Neural cell (in vitro differentiated cells): ENCODE measurements at regions not wholly inside any gene's neighbourhood (a gene's known extent, or its start where the extent isn't known, plus 50 kb on each side); places are given as distances from the start of the nearest gene placed in this dataset.

Source experiments
- H2AFZ ChIP-seq: fragments of 200-600, 300-800 bp; sonication (generic), shearing (Covaris generic); 2 replicates; pipeline ENCODE4 v1.6.0; 2014; ENCODE audit warnings: low read depth, mild to moderate bottlenecking, antibody characterized with exemption, low read length, moderate library complexity
- H3F3A ChIP-seq: fragments of 200-600 bp; shearing (Covaris generic); 2 replicates; pipeline ENCODE4 v1.6.1; 2016; ENCODE audit warnings: mild to moderate bottlenecking, moderate library complexity, mixed read lengths, antibody characterized with exemption, low read length; ENCODE audit not compliant: insufficient read depth, poor library complexity, severe bottlenecking
- H3K27ac ChIP-seq: fragments of 200-600, 300-800 bp; sonication (generic), shearing (Covaris generic); 2 replicates; pipeline ENCODE4 v1.5.1; 2014; ENCODE audit warnings: mild to moderate bottlenecking, low read length, moderate library complexity
- H3K27me3 ChIP-seq: fragments of 300-800, 200-600 bp; sonication (generic), shearing (Covaris generic); 2 replicates; pipeline ENCODE4 v1.6.0; 2014; ENCODE audit warnings: mild to moderate bottlenecking, low read depth, low read length, moderate library complexity; ENCODE audit not compliant: insufficient read depth
- H3K36me3 ChIP-seq: fragments of 300-800, 200-600 bp; sonication (generic), shearing (Covaris generic); 2 replicates; pipeline ENCODE4 v1.5.1; 2014; ENCODE audit warnings: mild to moderate bottlenecking, antibody characterized with exemption, low read length, moderate library complexity; ENCODE audit not compliant: insufficient read depth
- H3K4me2 ChIP-seq: fragments of 300-800, 200-600 bp; sonication (generic), shearing (Covaris generic); 2 replicates; pipeline ENCODE4 v1.6.0; 2014; ENCODE audit warnings: mild to moderate bottlenecking, low read length
- H3K4me3 ChIP-seq: fragments of 300-800, 200-600 bp; sonication (generic), shearing (Covaris generic); 2 replicates; pipeline ENCODE4 v1.5.1; 2014; ENCODE audit warnings: mild to moderate bottlenecking, low read length, moderate library complexity
- H3K79me2 ChIP-seq: fragments of 200-600 bp; shearing (Covaris generic); replicated peaks from 2 replicates; pipeline ENCODE4 v1.6.0; 2014; ENCODE audit warnings: mild to moderate bottlenecking, low read length, moderate library complexity; ENCODE audit not compliant: insufficient read depth
- H3K9ac ChIP-seq: fragments of 300-800, 200-600 bp; sonication (generic), shearing (Covaris generic); 2 replicates; pipeline ENCODE4 v1.6.1; 2016; ENCODE audit warnings: mild to moderate bottlenecking, low read length, mixed read lengths
- H3K9me2 ChIP-seq: fragments of 200-600 bp; shearing (Covaris generic); 2 replicates; pipeline ENCODE4 v1.6.1; 2016; ENCODE audit warnings: mild to moderate bottlenecking, low read length, mixed read lengths; ENCODE audit not compliant: insufficient read depth
- H3K9me3 ChIP-seq: fragments of 200-600, 300-800 bp; sonication (generic), shearing (Covaris generic); 2 replicates; pipeline ENCODE4 v1.6.1; 2016; ENCODE audit warnings: mild to moderate bottlenecking, mixed run types, low read length, moderate library complexity, mixed read lengths
- H4K20me1 ChIP-seq: fragments of 200-600 bp; shearing (Covaris generic); 2 replicates; pipeline ENCODE4 v1.6.1; 2016; ENCODE audit warnings: mild to moderate bottlenecking, mixed run types; ENCODE audit not compliant: insufficient read depth
- EP300 ChIP-seq: fragments of 450-650 bp; conservative IDR thresholded peaks from 2 replicates; pipeline ENCODE4 v1.6.1; 2014; ENCODE audit warnings: antibody characterized with exemption, mild to moderate bottlenecking, moderate library complexity; ENCODE audit not compliant: poor library complexity, severe bottlenecking
- EZH2 ChIP-seq: fragments of 200-600, 300-800 bp; shearing (Covaris generic), sonication (generic); IDR thresholded peaks from 2 replicates; pipeline ENCODE4 v1.6.1; 2014; ENCODE audit warnings: antibody characterized with exemption, low read length, borderline replicate concordance, mild to moderate bottlenecking; ENCODE audit not compliant: insufficient read depth, poor library complexity, severe bottlenecking
- MXI1 ChIP-seq: fragments of 450-650 bp; conservative IDR thresholded peaks from 2 replicates; pipeline ENCODE4 v1.6.1; 2014; ENCODE audit warnings: antibody characterized with exemption, mild to moderate bottlenecking; ENCODE audit not compliant: poor library complexity, severe bottlenecking
- POLR2AphosphoS5 ChIP-seq: IDR thresholded peaks from 2 replicates; pipeline ENCODE4 v1.6.1; 2012
- RAD21 ChIP-seq: fragments of 450-650 bp; conservative IDR thresholded peaks from 2 replicates; pipeline ENCODE4 v1.6.1; 2014; ENCODE audit warnings: antibody characterized with exemption, mild to moderate bottlenecking, moderate library complexity
- SMC3 ChIP-seq: fragments of 450-650 bp; conservative IDR thresholded peaks from 2 replicates; pipeline ENCODE4 v1.6.1; 2014; ENCODE audit warnings: antibody characterized with exemption, mild to moderate bottlenecking, moderate library complexity; ENCODE audit not compliant: poor library complexity
- TAF1 ChIP-seq: IDR thresholded peaks from 2 replicates; pipeline ENCODE4 v1.6.1; 2012; ENCODE audit warnings: low read depth
- TF ChIP-seq, protein P1 (sequence below): IDR thresholded peaks from 2 replicates; pipeline ENCODE4 v1.6.1; 2012; ENCODE audit warnings: borderline replicate concordance
- TF ChIP-seq, protein P2 (sequence below): fragments of 450-650 bp; IDR thresholded peaks from 2 replicates; pipeline ENCODE4 v1.5.1; 2014; ENCODE audit warnings: antibody characterized with exemption, mild to moderate bottlenecking, moderate library complexity; ENCODE audit not compliant: poor library complexity, severe bottlenecking

DNA sequence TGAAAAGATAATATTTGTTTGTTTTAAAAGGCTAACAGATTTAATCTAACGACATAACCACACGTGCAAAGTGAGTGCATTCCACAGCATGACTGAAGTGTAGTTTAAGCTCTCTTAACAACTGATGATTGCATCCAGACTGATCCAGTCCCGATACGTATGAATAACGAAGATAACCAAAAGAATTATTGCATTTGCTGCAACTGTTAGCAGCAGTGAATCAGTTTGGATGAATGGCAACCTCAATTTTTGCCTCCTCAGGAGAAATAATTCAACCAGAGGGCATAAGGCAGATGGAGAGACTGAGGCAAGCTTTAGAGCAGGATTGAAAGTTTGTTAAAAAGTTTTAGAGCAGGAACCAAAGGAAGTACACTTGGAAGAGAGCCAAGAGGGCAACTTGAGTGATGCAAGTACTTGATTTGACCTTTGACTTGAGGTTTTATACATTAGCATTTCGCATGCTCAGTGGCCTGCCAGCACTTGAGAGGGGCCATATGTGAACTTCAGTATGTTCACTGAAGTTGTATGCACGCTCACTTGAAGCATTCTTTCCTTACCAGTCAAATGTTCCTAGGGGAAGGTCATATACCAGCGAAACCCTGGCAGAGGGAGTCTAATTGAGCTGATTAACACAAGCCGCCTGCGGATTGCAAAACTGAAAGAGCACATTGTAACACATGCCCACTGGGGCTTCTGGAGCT is 835.0 kb upstream of the PCDH20 start:
- no peak overlapping the region for H3K27ac ChIP-seq
- H3K79me2 ChIP-seq: no peaks in the 10 kb centered on the region
- H3K9me3 ChIP-seq: no peaks in the 10 kb centered on the region
- no peaks in the 10 kb centered on the region for H3F3A ChIP-seq
- H3K27me3 ChIP-seq: no peaks in the 10 kb centered on the region
- H3K9ac ChIP-seq: no peak overlapping the region
- H4K20me1 ChIP-seq: no peaks in the 10 kb centered on the region
- H3K36me3 ChIP-seq: no peaks in the 10 kb centered on the region
- no peaks in the 10 kb centered on the region for H3K9me2 ChIP-seq
- no peak overlapping the region for H3K4me2 ChIP-seq
- no peak overlapping the region for H3K4me3 ChIP-seq
- no peak overlapping the region for H2AFZ ChIP-seq
- TF ChIP-seq POLR2AphosphoS5 (no peak), MXI1 (no peak), TAF1 (no peak), EZH2 (no peak), SMC3 (no peak), RAD21 (no peak)
- TF ChIP-seq, protein P1, sequence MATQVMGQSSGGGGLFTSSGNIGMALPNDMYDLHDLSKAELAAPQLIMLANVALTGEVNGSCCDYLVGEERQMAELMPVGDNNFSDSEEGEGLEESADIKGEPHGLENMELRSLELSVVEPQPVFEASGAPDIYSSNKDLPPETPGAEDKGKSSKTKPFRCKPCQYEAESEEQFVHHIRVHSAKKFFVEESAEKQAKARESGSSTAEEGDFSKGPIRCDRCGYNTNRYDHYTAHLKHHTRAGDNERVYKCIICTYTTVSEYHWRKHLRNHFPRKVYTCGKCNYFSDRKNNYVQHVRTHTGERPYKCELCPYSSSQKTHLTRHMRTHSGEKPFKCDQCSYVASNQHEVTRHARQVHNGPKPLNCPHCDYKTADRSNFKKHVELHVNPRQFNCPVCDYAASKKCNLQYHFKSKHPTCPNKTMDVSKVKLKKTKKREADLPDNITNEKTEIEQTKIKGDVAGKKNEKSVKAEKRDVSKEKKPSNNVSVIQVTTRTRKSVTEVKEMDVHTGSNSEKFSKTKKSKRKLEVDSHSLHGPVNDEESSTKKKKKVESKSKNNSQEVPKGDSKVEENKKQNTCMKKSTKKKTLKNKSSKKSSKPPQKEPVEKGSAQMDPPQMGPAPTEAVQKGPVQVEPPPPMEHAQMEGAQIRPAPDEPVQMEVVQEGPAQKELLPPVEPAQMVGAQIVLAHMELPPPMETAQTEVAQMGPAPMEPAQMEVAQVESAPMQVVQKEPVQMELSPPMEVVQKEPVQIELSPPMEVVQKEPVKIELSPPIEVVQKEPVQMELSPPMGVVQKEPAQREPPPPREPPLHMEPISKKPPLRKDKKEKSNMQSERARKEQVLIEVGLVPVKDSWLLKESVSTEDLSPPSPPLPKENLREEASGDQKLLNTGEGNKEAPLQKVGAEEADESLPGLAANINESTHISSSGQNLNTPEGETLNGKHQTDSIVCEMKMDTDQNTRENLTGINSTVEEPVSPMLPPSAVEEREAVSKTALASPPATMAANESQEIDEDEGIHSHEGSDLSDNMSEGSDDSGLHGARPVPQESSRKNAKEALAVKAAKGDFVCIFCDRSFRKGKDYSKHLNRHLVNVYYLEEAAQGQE: no peak

DNA sequence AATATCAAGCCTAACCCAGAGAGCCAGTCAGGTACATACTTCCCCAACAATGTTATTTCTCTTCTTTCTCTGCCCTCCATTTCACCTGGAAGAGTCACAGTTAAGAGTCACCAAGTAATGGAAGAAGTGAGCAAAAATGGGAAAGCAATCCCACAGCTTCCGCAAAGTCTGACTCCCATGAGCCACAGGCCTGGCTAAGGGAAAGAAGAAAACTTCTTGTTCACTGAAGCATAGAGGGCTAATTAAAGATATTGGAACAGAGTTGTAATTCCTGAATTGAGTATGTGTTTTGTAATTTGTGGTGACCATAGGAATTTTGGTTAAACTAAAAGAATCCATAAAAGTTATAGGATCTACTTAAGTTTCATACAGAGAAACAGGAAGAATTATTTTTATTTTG is 830.9 kb upstream of the PCDH20 start:
- Histone ChIP-seq H3K9me3 (no peaks in the 10 kb centered on the region), H3K9ac (no peak overlapping the region), H3K27ac (no peak overlapping the region), H3K4me2 (no peak overlapping the region), H3F3A (no peaks in the 10 kb centered on the region), H3K79me2 (no peaks in the 10 kb centered on the region), H3K27me3 (no peaks in the 10 kb centered on the region), H3K9me2 (no peaks in the 10 kb centered on the region), H4K20me1 (no peaks in the 10 kb centered on the region), H3K4me3 (no peak overlapping the region), H3K36me3 (no peaks in the 10 kb centered on the region), H2AFZ (no peak overlapping the region)
- TF ChIP-seq SMC3 (no peak), RAD21 (no peak), EP300 (no peak), TAF1 (no peak), POLR2AphosphoS5 (no peak), MXI1 (no peak), EZH2 (no peak)
- TF ChIP-seq, protein P1: no peak
- TF ChIP-seq, protein P2, sequence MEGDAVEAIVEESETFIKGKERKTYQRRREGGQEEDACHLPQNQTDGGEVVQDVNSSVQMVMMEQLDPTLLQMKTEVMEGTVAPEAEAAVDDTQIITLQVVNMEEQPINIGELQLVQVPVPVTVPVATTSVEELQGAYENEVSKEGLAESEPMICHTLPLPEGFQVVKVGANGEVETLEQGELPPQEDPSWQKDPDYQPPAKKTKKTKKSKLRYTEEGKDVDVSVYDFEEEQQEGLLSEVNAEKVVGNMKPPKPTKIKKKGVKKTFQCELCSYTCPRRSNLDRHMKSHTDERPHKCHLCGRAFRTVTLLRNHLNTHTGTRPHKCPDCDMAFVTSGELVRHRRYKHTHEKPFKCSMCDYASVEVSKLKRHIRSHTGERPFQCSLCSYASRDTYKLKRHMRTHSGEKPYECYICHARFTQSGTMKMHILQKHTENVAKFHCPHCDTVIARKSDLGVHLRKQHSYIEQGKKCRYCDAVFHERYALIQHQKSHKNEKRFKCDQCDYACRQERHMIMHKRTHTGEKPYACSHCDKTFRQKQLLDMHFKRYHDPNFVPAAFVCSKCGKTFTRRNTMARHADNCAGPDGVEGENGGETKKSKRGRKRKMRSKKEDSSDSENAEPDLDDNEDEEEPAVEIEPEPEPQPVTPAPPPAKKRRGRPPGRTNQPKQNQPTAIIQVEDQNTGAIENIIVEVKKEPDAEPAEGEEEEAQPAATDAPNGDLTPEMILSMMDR: no peak
